ENCODE measurements at regions not wholly inside any gene's neighbourhood (a gene's known extent, or its start where the extent isn't known, plus 50 kb on each side); places are given as distances from the start of the nearest gene placed in this dataset.

GRCh38 chr3:117534138-117534537 lies 824.6 kb downstream of the TUSC7 start:
- no peak for TF ChIP-seq ZNF644 (tag; IDR thresholded peaks at IDR 0.05; ENCODE audit: low read depth)
- TF ChIP-seq SRSF9 (IDR thresholded peaks at IDR 0.05; ENCODE audit: borderline replicate concordance, low read depth, low read length), result no peak
- TF ChIP-seq CTCF (IDR thresholded peaks at IDR 0.05 in 2 of 3, conservative IDR thresholded peaks at IDR 0.05 in 1 of 3; ENCODE audit: insufficient read depth in 2 of 3, low read depth in 1 of 3, low read length in 3 of 3), result no peak
- no peak for TF ChIP-seq JUN (IDR thresholded peaks at IDR 0.05; ENCODE audit: borderline replicate concordance, low read depth, low read length)
- no peak for TF ChIP-seq JUN (CRISPR knock-in tag; IDR thresholded peaks at IDR 0.05; ENCODE audit: borderline replicate concordance)
- TF ChIP-seq ATF7 (IDR thresholded peaks at IDR 0.05), result no peak
- TF ChIP-seq ZNF395 (CRISPR knock-in tag; IDR thresholded peaks at IDR 0.05), result no peak
- TF ChIP-seq ZNF583 (CRISPR knock-in tag; IDR thresholded peaks at IDR 0.05), result no peak
- no peak for TF ChIP-seq PREB (CRISPR knock-in tag; IDR thresholded peaks at IDR 0.05)
- TF ChIP-seq POLR2A (conservative IDR thresholded peaks at IDR 0.05), result no peak

All from K562 (cell line).